ENCODE measurements at regions not wholly inside any gene's neighbourhood (a gene's known extent, or its start where the extent isn't known, plus 50 kb on each side); places are given as distances from the start of the nearest gene placed in this dataset.

GRCh38 chr21:27838573-27838972 is 871.7 kb upstream of the ADAMTS5 start:
- TF ChIP-seq ZFX (IDR thresholded peaks at IDR 0.05): no peak
- no peak for TF ChIP-seq CTCF (conservative IDR thresholded peaks at IDR 0.05)

DNA sequence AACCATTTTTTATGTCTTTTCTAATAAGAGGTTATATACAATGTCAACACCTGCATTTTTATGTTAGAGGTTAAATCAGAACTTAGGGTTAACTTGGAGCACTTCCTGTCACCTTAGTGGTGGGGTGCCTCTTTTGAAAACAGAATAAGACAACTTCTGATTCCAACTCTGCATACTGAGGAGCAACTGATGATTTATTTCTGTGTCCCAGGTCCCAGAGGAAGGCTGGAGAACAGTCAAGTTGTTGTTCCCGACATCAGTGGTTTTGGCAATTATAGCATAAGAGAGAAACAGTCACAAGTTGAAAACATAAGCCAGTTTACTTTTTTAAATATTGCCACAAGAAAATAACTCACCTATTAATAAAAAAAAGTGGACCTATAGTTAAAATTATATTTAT is 871.0 kb upstream of the ADAMTS5 start:
- no peak overlapping the region for H3K27ac ChIP-seq
- no peak for TF ChIP-seq CTCF (conservative IDR thresholded peaks at IDR 0.05)
- TF ChIP-seq ZFX (IDR thresholded peaks at IDR 0.05): no peak

More at GRCh38 chr21:27838573-27838972, 871.7 kb upstream of the ADAMTS5 start:
- H3K27ac ChIP-seq: no peak overlapping the region

DNA sequence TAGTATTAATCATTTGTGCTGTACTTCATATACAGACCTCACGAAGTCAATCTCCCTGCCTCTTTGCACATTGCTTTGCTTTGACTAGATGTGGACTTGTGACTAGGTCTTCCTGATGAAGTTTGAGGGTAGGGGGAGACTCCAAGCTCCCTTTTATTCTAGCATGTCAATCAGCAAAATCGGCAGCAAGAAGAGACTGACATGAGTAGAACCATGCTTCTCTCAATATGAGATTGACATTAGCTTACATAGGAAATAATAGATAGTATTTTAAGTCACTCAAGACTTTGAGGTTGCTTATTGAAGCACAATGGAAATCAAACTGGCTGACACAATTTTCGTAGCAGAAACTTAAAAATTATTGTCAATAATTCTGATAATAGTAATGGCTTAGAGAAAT is 866.4 kb upstream of the ADAMTS5 start:
- TF ChIP-seq CTCF (conservative IDR thresholded peaks at IDR 0.05): no peak
- TF ChIP-seq ZFX (IDR thresholded peaks at IDR 0.05): no peak
- no peak overlapping the region for H3K27ac ChIP-seq

GRCh38 chr21:27831816-27832569 is 865.1 kb upstream of the ADAMTS5 start:
- no peak for TF ChIP-seq ZFX (IDR thresholded peaks at IDR 0.05)
- TF ChIP-seq CTCF (conservative IDR thresholded peaks at IDR 0.05): no peak
- no peak overlapping the region for H3K27ac ChIP-seq

DNA sequence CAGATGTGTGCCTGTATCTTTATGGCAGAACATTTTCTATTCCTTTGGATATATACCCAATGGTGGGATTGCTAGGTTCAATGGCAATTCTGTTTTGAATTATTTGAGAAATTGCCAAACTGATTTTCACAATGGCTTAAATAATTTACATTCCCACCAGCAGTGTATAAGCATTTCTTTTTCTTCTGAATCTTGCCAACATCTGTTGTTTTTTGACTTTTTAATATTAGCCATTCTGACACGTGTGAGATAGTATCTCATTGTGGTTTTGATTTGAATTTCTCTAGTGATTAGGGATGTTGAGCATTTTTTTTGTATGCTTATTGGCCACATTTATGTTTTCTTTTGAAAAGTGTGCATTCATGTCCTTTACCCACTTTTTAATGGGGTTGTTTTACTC is 864.3 kb upstream of the ADAMTS5 start:
- TF ChIP-seq ZFX (IDR thresholded peaks at IDR 0.05) (no peak), CTCF (conservative IDR thresholded peaks at IDR 0.05) (no peak)

DNA sequence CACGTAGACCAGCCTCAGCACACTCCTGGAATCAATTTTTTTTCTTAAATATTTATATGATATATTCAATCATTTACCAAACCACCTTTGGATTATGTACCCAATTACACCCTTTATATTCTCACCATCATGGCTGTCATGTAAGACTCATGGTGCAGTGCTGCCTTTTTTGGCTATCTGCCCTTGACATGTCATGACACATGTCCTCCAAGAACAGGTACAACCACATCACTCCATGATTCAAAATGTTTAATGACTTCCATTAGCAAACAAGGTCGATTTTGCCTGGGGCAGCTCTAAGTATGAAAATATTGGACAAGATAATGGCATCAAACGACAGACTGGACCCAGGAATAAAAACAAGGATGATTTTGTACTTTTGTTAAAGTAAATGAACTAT is 861.1 kb upstream of the ADAMTS5 start:
- H3K27ac ChIP-seq: no peak overlapping the region
- TF ChIP-seq CTCF (conservative IDR thresholded peaks at IDR 0.05) (no peak), ZFX (IDR thresholded peaks at IDR 0.05) (no peak)

More for the DNA sequence above, 864.3 kb upstream of the ADAMTS5 start:
- H3K27ac ChIP-seq: no peak overlapping the region

- H3K27ac ChIP-seq: no peak overlapping the region
- TF ChIP-seq CTCF (conservative IDR thresholded peaks at IDR 0.05) (no peak), ZFX (IDR thresholded peaks at IDR 0.05) (no peak)
These were observed 858.1 kb upstream of the ADAMTS5 start for GRCh38 chr21:27825035-27825434.
